ENCODE measurements at regions not wholly inside any gene's neighbourhood (a gene's known extent, or its start where the extent isn't known, plus 50 kb on each side); places are given as distances from the start of the nearest gene placed in this dataset.

DNA sequence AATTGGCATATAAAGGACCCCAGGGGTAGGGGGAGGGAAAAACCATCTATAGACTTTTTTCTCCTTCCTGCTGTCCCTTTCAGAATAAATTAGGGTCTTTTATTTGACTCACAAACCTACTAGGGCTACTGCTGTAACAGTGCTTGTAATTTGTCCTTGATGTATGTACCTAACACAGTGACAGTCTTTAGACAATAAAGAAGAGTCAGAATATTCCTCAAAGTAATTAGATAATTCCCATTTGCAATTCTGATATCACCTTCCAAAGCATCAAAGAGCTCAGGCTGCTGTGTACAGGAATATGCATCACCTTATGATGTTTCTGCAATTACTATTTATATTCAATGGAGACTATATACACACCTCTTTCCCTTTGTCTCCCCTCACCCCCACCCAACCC, 161.7 kb downstream of the MREG start:
- intact Hi-C loops (cut with micrococcal nuclease): no loop called here
- H3K27me3 Mint-ChIP-seq (ENCODE audit: low read depth in 2 of 2): peaks cover 3 to 17% of the 10 kb centered on the region in 2 donors
- TF ChIP-seq, protein P1, sequence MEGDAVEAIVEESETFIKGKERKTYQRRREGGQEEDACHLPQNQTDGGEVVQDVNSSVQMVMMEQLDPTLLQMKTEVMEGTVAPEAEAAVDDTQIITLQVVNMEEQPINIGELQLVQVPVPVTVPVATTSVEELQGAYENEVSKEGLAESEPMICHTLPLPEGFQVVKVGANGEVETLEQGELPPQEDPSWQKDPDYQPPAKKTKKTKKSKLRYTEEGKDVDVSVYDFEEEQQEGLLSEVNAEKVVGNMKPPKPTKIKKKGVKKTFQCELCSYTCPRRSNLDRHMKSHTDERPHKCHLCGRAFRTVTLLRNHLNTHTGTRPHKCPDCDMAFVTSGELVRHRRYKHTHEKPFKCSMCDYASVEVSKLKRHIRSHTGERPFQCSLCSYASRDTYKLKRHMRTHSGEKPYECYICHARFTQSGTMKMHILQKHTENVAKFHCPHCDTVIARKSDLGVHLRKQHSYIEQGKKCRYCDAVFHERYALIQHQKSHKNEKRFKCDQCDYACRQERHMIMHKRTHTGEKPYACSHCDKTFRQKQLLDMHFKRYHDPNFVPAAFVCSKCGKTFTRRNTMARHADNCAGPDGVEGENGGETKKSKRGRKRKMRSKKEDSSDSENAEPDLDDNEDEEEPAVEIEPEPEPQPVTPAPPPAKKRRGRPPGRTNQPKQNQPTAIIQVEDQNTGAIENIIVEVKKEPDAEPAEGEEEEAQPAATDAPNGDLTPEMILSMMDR (IDR thresholded peaks at IDR 0.05): no peak
- Histone ChIP-seq H3K4me1 (ENCODE audit: control insufficient read depth, insufficient read depth, low read length) (no peaks in the 10 kb centered on the region), H3K9me3 (ENCODE audit: control insufficient read depth, insufficient read depth, low read length) (no peaks in the 10 kb centered on the region), H3K36me3 (ENCODE audit: control insufficient read depth, insufficient read depth, low read length) (no peaks in the 10 kb centered on the region), H3K27me3 (ENCODE audit: control insufficient read depth, insufficient read depth, low read length) (no peaks in the 10 kb centered on the region), H3K4me3 (ENCODE audit: low read length) (no peak overlapping the region), H3K27ac (ENCODE audit: low read length) (no peak overlapping the region)
- ATAC-seq: no peak
- no peak overlapping the region for H3K27ac Mint-ChIP-seq
- no peak overlapping the region for H3K4me3 Mint-ChIP-seq
- no peaks in the 10 kb centered on the region for H3K4me1 Mint-ChIP-seq
- no peaks in the 10 kb centered on the region for H3K9me3 Mint-ChIP-seq
- no peaks in the 10 kb centered on the region for H3K36me3 Mint-ChIP-seq
- DNase-seq: no peak

DNA sequence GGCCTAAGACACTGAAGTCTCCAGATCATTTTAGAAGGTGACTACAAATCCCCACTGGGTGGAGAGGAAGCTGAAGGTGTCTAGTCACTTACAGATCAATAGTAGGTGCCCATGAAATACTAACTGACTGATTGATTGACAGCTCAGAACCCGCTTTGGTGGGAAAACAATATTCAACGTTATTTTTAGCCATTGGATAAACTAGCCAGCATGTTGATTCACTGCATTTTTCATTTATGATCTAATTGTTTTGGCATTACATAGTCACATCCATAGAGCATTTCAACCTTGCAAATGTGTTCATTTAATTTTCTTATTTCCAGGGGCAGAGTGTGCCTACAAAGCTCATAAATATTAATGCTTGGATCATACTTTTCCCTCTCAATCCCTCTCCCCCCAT, 162.3 kb downstream of the MREG start:
- H3K36me3 ChIP-seq (ENCODE audit: control insufficient read depth, insufficient read depth, low read length): no peaks in the 10 kb centered on the region
- no peaks in the 10 kb centered on the region for H3K9me3 ChIP-seq (ENCODE audit: control insufficient read depth, insufficient read depth, low read length)
- H3K27ac ChIP-seq (ENCODE audit: low read length): no peak overlapping the region
- Mint-ChIP-seq H3K9me3 (no peaks in the 10 kb centered on the region), H3K4me3 (no peak overlapping the region), H3K27me3 (ENCODE audit: low read depth in 2 of 2) (peaks cover 3 to 17% of the 10 kb centered on the region in 2 donors), H3K36me3 (no peaks in the 10 kb centered on the region), H3K4me1 (no peaks in the 10 kb centered on the region), H3K27ac (no peak overlapping the region)
- intact Hi-C loops (cut with micrococcal nuclease): no loop called here
- H3K27me3 ChIP-seq (ENCODE audit: control insufficient read depth, insufficient read depth, low read length): no peaks in the 10 kb centered on the region
- WGBS (ENCODE audit: insufficient coverage): 90% methylated on average over 2 of the region's 2 CpGs
- TF ChIP-seq, protein P1 (IDR thresholded peaks at IDR 0.05): no peak
- DNase-seq (no peak), ATAC-seq (no peak)
- no peaks in the 10 kb centered on the region for H3K4me1 ChIP-seq (ENCODE audit: control insufficient read depth, insufficient read depth, low read length)
- H3K4me3 ChIP-seq (ENCODE audit: low read length): no peak overlapping the region

DNA sequence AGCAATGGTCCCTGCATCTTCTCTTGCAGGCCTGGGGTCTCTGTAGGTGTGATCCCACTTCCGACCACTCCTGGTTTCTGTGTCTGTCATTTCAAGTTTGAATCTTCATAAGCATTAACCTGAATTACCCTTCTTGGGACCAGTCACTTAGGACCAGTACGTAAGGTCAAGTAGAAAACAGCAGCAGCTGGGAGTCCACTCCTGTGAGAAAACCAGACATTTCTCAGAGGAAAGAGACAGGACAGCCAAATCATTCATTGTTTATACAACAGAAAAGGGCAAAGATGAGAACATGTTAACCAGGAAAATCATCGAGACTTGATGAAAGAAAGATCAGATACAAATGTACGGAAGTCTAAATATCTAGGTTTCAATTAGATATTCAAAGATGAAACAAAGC, 163.0 kb downstream of the MREG start:
- WGBS (ENCODE audit: insufficient coverage): 89% methylated on average over 3 of the region's 4 CpGs
- TF ChIP-seq, protein P1 (IDR thresholded peaks at IDR 0.05): no peak
- Mint-ChIP-seq H3K27ac (no peak overlapping the region), H3K27me3 (ENCODE audit: low read depth in 2 of 2) (peaks cover 3 to 17% of the 10 kb centered on the region in 2 donors), H3K4me1 (no peaks in the 10 kb centered on the region), H3K9me3 (no peaks in the 10 kb centered on the region), H3K36me3 (no peaks in the 10 kb centered on the region), H3K4me3 (no peak overlapping the region)
- Histone ChIP-seq H3K27me3 (ENCODE audit: control insufficient read depth, insufficient read depth, low read length) (no peaks in the 10 kb centered on the region), H3K9me3 (ENCODE audit: control insufficient read depth, insufficient read depth, low read length) (no peaks in the 10 kb centered on the region), H3K4me1 (ENCODE audit: control insufficient read depth, insufficient read depth, low read length) (no peaks in the 10 kb centered on the region), H3K27ac (ENCODE audit: low read length) (no peak overlapping the region), H3K36me3 (ENCODE audit: control insufficient read depth, insufficient read depth, low read length) (no peaks in the 10 kb centered on the region), H3K4me3 (ENCODE audit: low read length) (no peak overlapping the region)
- no peak for ATAC-seq
- intact Hi-C loops (cut with micrococcal nuclease): no loop called here
- DNase-seq: no peak

DNA sequence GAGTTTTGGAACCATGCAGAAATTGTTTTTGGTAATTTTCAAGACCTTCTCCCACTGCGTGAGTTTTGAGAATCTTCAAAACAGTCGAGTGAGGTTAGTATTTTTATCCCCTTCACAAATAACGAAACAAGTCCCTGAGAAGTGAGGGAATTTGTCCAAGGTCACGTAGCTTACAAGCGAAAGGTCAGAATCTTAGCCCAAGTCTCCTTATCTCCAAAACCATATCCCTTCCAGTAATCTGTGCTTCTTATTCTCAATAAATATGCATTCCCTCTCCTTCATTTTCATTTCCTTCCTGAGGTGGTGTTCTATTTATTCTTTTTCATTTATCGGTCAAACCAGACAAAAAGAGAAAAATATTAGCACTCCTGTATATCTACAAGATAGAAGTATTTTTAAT, 163.6 kb downstream of the MREG start:
- no peaks in the 10 kb centered on the region for H3K9me3 Mint-ChIP-seq
- no peaks in the 10 kb centered on the region for H3K36me3 ChIP-seq (ENCODE audit: control insufficient read depth, insufficient read depth, low read length)
- no peak for DNase-seq
- ATAC-seq: no peak
- no peaks in the 10 kb centered on the region for H3K4me1 Mint-ChIP-seq
- no peak overlapping the region for H3K4me3 Mint-ChIP-seq
- H3K9me3 ChIP-seq (ENCODE audit: control insufficient read depth, insufficient read depth, low read length): no peaks in the 10 kb centered on the region
- no peak overlapping the region for H3K27ac ChIP-seq (ENCODE audit: low read length)
- no peak overlapping the region for H3K27ac Mint-ChIP-seq
- H3K27me3 Mint-ChIP-seq (ENCODE audit: low read depth in 2 of 2): peaks cover 3 to 17% of the 10 kb centered on the region in 2 donors
- no peaks in the 10 kb centered on the region for H3K27me3 ChIP-seq (ENCODE audit: control insufficient read depth, insufficient read depth, low read length)
- no peaks in the 10 kb centered on the region for H3K36me3 Mint-ChIP-seq
- no peak overlapping the region for H3K4me3 ChIP-seq (ENCODE audit: low read length)
- no peaks in the 10 kb centered on the region for H3K4me1 ChIP-seq (ENCODE audit: control insufficient read depth, insufficient read depth, low read length)
- 89% methylated on average over 5 of the region's 6 CpGs for WGBS (ENCODE audit: insufficient coverage)
- TF ChIP-seq, protein P1 (IDR thresholded peaks at IDR 0.05): no peak
- intact Hi-C loops (cut with micrococcal nuclease): no loop called here

Data from natural killer cell (primary cell).